Brain microvascular endothelial cell (primary cell): ENCODE measurements at regions not wholly inside any gene's neighbourhood (a gene's known extent, or its start where the extent isn't known, plus 50 kb on each side); places are given as distances from the start of the nearest gene placed in this dataset.

Experiments used
- DNase-seq: peaks from one replicate; pipeline ENCODE4 v3.0.0-alpha.2; 2020
- H3K27ac ChIP-seq: fragments of 250-450 bp; sonication (Bioruptor Pico); 2 replicates; pipeline ENCODE4 v1.5.1; 2020; ENCODE audit warnings: mild to moderate bottlenecking, moderate library complexity
- H3K27me3 ChIP-seq: fragments of 250-450 bp; sonication (Bioruptor Pico); replicated peaks from 2 replicates; pipeline ENCODE4 v1.5.1; 2020; ENCODE audit warnings: mild to moderate bottlenecking
- H3K36me3 ChIP-seq: fragments of 250-450 bp; sonication (Bioruptor Pico); replicated peaks from 2 replicates; pipeline ENCODE4 v1.5.1; 2020; ENCODE audit warnings: mild to moderate bottlenecking
- H3K4me3 ChIP-seq: 2 replicates; pipeline ENCODE4 v1.5.1; 2011; ENCODE audit warnings: low read depth, mild to moderate bottlenecking, control low read depth, low read length, moderate library complexity
- in situ Hi-C: cut with HindIII; loops from 2 replicates; pipeline ENCODE4 v1.10.0; 2017; ENCODE audit warnings: low sequenced_read_pairs, low pct_ligation_motif_present
- TF ChIP-seq, protein P1 (sequence below): IDR thresholded peaks from 2 replicates; pipeline ENCODE4 v1.5.1; 2011; ENCODE audit warnings: low read depth, mild to moderate bottlenecking, moderate library complexity, low read length, control low read depth, inconsistent platforms; ENCODE audit errors: missing control alignments

DNA sequence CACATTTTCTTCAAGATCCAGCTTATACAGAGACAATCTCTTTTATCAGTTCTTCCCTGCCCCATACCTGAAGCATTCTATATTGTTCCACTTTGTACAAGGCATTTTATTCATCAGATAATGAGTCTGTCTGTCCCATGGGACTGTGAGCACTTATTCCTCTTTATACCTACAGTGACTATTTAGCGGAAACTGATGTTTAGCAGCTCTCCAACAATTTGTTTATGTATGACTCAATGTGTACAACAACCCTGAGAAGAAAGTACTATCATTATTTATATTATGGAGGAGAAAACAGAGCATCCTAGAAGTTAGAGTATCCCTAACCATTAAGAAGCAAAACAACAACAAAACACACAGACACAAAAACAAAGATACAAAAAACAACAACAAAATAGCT lies 306.5 kb downstream of the PRDM5 start:
- Histone ChIP-seq H3K27me3 (no peaks in the 10 kb centered on the region), H3K4me3 (no peak overlapping the region), H3K27ac (no peak overlapping the region), H3K36me3 (no peaks in the 10 kb centered on the region)
- TF ChIP-seq, protein P1, sequence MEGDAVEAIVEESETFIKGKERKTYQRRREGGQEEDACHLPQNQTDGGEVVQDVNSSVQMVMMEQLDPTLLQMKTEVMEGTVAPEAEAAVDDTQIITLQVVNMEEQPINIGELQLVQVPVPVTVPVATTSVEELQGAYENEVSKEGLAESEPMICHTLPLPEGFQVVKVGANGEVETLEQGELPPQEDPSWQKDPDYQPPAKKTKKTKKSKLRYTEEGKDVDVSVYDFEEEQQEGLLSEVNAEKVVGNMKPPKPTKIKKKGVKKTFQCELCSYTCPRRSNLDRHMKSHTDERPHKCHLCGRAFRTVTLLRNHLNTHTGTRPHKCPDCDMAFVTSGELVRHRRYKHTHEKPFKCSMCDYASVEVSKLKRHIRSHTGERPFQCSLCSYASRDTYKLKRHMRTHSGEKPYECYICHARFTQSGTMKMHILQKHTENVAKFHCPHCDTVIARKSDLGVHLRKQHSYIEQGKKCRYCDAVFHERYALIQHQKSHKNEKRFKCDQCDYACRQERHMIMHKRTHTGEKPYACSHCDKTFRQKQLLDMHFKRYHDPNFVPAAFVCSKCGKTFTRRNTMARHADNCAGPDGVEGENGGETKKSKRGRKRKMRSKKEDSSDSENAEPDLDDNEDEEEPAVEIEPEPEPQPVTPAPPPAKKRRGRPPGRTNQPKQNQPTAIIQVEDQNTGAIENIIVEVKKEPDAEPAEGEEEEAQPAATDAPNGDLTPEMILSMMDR = no peak
- in situ Hi-C loops = no loop called here
- DNase-seq = no peak

DNA sequence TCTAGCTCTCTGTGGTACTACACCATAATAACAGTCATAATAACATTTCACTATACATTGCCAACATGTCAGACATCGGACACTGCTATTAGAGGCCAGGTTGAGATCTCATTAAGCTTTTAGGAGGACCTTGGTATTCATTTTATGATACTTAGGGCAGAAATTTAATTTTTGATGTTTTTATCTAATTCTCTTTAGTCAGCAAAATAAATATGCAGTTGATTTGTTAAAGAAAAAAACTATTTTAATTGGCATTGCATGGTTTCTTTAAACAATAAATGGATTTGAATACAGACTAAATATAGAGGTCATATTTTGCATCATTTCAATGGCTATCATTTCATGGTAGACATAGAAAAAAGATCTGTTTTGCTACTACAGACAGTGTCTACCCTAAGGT lies 308.7 kb downstream of the PRDM5 start:
- Histone ChIP-seq H3K4me3 (no peak overlapping the region), H3K27me3 (no peaks in the 10 kb centered on the region), H3K27ac (no peak overlapping the region), H3K36me3 (no peaks in the 10 kb centered on the region)
- TF ChIP-seq, protein P1 = no peak
- DNase-seq = no peak
- in situ Hi-C loops = no loop called here

GRCh38 chr4:120611092-120611491 lies 311.4 kb downstream of the PRDM5 start:
- no peak for DNase-seq
- Histone ChIP-seq H3K27ac (no peak overlapping the region), H3K36me3 (no peaks in the 10 kb centered on the region), H3K27me3 (no peaks in the 10 kb centered on the region), H3K4me3 (no peak overlapping the region)
- TF ChIP-seq, protein P1 = no peak
- in situ Hi-C loops = no loop called here

- in situ Hi-C loops = no loop called here
- H3K27me3 ChIP-seq = no peaks in the 10 kb centered on the region
- no peak overlapping the region for H3K4me3 ChIP-seq
- DNase-seq = no peak
- no peaks in the 10 kb centered on the region for H3K36me3 ChIP-seq
- TF ChIP-seq, protein P1 = no peak
- H3K27ac ChIP-seq = no peak overlapping the region
These were observed 331.5 kb downstream of the PRDM5 start for GRCh38 chr4:120591038-120591437.

- no peak overlapping the region for H3K4me3 ChIP-seq
- no peaks in the 10 kb centered on the region for H3K27me3 ChIP-seq
- no peaks in the 10 kb centered on the region for H3K36me3 ChIP-seq
- in situ Hi-C loops = no loop called here
- no peak for DNase-seq
- H3K27ac ChIP-seq = no peak overlapping the region
- TF ChIP-seq, protein P1 = no peak
These were observed 332.7 kb downstream of the PRDM5 start for GRCh38 chr4:120589787-120590186.

GRCh38 chr4:120568731-120569130 lies 353.8 kb downstream of the PRDM5 start:
- Histone ChIP-seq H3K4me3 (no peak overlapping the region), H3K27ac (no peak overlapping the region), H3K36me3 (no peaks in the 10 kb centered on the region), H3K27me3 (no peaks in the 10 kb centered on the region)
- TF ChIP-seq, protein P1 = no peak
- in situ Hi-C loops = no loop called here
- no peak for DNase-seq
